ENCODE measurements at regions not wholly inside any gene's neighbourhood (a gene's known extent, or its start where the extent isn't known, plus 50 kb on each side); places are given as distances from the start of the nearest gene placed in this dataset.

DNA sequence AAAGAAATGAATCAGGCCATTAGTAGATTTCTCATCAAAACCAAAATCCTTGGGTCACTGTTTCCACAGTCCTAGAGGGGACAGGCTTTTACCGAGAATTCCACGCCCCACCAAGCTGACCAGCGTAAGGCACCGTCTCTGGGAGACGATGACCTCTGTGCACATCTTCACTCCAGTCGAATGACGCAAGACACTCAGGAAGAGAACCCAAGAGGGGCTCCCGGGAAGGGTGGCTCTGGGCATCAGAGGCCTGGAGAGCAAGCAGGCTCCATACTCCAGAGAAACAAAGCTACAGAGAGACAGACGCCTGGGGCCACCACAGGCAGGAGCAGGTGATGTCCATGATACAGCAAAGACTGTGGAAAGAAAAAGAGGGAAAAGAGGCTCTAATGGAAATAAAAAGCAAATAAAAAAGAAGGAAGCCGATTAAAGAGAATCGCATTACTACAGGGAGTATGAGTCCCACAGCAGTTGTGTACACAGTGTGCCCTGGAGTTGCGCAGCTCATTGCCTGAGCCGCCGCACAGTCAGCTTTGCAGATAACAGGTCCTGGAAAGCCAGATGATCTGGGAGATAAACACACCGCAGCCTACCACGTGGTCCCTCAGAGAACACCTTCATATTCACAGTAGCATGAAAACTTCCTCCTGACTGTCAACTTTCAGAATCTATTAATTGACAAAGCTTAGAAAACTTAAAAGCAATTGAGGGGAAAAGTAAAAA, 572.7 kb upstream of the SALL3 start:
- DNase-seq (ENCODE audit: low read depth): no peak
- no peak overlapping the region for H3K4me3 ChIP-seq (ENCODE audit: control insufficient read depth, low read depth, low read length)

DNA sequence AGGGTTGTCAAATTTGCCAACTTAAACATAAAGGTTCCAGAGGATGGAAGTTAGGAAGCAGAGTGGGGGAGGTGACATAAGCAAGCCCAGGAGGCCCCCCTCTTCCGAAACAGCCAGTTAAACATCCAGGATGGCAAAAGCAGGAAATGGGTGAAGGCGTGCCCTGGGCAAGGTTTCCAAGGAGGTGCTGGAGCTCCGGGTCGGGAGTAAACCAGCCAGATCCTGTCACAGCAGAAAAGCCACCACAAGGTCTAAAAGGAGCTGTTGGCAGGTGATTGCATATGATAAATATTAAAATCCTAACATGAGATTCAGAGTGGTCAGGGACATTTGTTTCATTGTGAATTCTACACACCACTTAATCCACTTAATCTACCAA, 572.2 kb upstream of the SALL3 start:
- H3K4me3 ChIP-seq (ENCODE audit: control insufficient read depth, low read depth, low read length): no peak overlapping the region
- TF ChIP-seq, protein P1, sequence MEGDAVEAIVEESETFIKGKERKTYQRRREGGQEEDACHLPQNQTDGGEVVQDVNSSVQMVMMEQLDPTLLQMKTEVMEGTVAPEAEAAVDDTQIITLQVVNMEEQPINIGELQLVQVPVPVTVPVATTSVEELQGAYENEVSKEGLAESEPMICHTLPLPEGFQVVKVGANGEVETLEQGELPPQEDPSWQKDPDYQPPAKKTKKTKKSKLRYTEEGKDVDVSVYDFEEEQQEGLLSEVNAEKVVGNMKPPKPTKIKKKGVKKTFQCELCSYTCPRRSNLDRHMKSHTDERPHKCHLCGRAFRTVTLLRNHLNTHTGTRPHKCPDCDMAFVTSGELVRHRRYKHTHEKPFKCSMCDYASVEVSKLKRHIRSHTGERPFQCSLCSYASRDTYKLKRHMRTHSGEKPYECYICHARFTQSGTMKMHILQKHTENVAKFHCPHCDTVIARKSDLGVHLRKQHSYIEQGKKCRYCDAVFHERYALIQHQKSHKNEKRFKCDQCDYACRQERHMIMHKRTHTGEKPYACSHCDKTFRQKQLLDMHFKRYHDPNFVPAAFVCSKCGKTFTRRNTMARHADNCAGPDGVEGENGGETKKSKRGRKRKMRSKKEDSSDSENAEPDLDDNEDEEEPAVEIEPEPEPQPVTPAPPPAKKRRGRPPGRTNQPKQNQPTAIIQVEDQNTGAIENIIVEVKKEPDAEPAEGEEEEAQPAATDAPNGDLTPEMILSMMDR (IDR thresholded peaks at IDR 0.05; ENCODE audit: control insufficient read depth, insufficient read depth, low read depth, low read length, missing control alignments): no peak
- DNase-seq (ENCODE audit: low read depth): no peak

More for the DNA sequence above, 572.7 kb upstream of the SALL3 start:
- TF ChIP-seq, protein P1 (IDR thresholded peaks at IDR 0.05; ENCODE audit: control insufficient read depth, insufficient read depth, low read depth, low read length, missing control alignments): no peak

DNA sequence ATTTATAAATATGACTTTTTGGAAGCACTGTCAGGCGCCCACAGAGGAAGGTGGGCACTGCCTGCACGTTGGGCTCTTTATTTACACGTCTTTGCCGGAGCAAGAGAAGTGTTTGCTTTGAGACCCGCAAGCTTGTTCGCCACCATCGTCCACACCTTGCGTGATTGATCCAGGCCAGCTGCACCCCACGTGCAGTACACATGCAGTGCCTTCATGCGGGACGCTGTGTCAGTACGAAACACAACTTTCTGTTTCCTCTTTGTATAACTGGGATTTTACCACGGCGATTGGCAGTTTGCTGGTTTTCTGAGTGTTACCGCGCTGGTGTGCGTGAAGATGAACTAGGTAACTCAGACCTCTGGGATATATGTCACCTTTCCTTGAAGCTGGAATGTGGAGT, 571.0 kb upstream of the SALL3 start:
- TF ChIP-seq, protein P1 (IDR thresholded peaks at IDR 0.05; ENCODE audit: control insufficient read depth, insufficient read depth, low read depth, low read length, missing control alignments): no peak
- no peak overlapping the region for H3K4me3 ChIP-seq (ENCODE audit: control insufficient read depth, low read depth, low read length)
- DNase-seq (ENCODE audit: low read depth): no peak

DNA sequence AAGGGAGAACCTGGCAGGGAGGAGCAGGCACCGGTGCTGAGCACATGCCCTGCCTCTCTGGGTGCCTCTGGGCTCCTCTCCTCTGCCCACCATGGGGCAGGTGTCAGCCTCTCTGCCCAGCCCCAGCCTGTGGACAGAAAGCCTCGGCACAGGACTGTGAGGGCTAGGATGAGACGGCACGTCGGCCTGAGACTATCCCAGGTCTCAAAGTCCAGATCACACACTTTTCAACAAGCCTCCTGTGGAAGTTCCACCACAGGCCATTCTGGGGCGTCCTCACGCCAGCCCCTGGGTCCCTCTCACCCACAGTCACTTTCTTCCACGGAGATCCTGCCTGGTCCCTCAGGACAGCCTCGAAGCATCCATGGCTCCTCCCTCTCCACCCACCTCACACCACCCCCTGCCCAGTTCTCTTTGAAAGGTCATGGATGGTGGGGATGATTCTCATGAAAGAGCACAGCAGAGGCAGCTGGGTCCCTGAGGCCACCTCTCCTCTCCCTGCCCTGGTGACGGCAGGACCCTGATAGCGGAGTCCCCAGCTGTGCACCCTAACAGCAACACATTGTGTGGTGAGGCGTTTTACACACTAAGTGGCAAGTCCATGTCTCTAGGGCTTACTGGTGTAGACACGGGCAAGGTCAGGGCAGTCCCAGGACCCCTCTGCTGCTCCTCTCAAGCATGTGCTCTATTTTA, 569.4 kb upstream of the SALL3 start:
- DNase-seq (ENCODE audit: low read depth): no peak
- H3K4me3 ChIP-seq (ENCODE audit: control insufficient read depth, low read depth, low read length): no peak overlapping the region
- TF ChIP-seq, protein P1 (IDR thresholded peaks at IDR 0.05; ENCODE audit: control insufficient read depth, insufficient read depth, low read depth, low read length, missing control alignments): no peak

DNA sequence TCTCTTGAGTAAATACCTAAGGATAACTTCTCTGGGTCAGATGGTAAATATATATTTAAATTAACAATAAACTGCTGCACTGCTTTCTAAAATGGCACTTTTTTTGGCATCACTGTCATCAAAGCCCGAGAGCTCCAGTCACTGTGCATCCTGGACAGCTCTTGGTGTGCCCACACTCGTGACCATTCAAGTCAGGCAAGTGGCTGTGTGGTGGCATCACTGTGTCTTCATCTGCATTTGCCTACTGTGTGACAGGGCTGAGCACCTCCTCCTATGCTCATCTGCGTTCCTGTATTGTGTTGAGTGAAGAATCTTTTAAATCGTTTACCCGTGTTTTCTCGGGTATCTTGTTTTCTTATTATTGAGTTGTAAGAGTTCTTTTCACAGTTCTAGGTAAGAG, 568.1 kb upstream of the SALL3 start:
- no peak for DNase-seq (ENCODE audit: low read depth)
- TF ChIP-seq, protein P1 (IDR thresholded peaks at IDR 0.05; ENCODE audit: control insufficient read depth, insufficient read depth, low read depth, low read length, missing control alignments): no peak
- no peak overlapping the region for H3K4me3 ChIP-seq (ENCODE audit: control insufficient read depth, low read depth, low read length)

DNA sequence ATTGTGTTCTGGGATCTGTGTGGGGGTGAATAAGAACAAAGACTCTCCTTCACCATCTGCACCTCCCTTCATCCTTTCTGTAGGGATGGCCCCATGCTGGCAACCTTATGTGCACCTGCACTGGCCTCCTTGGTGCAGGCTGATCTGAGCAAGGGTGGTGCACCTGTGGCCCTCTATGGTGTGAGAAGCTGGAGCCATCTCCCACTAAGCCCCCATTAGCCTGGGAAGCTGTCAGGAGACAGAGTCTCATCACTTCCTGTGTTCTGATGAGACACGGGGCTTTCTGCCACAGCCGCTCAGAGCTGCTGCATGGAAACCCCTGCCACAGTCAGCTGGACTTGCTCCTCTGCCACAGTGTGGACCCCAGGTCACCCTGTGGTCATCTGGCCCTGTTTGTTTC, 565.3 kb upstream of the SALL3 start:
- TF ChIP-seq, protein P1 (IDR thresholded peaks at IDR 0.05; ENCODE audit: control insufficient read depth, insufficient read depth, low read depth, low read length, missing control alignments): no peak
- no peak overlapping the region for H3K4me3 ChIP-seq (ENCODE audit: control insufficient read depth, low read depth, low read length)

More for the DNA sequence above, 565.3 kb upstream of the SALL3 start:
- no peak for DNase-seq (ENCODE audit: low read depth)

Measured in AG09309 (cell line).